SJCRH30 (cell line): ENCODE measurements at regions not wholly inside any gene's neighbourhood (a gene's known extent, or its start where the extent isn't known, plus 50 kb on each side); places are given as distances from the start of the nearest gene placed in this dataset.

Source experiments
- DNase-seq, 2 experiments: peaks; one replicate each; pipeline ENCODE4 v3.0.0-alpha.2; 2015 to 2020
- H3K27ac ChIP-seq: fragments of 250-450 bp; sonication (Bioruptor Pico); 2 replicates; pipeline ENCODE4 v1.5.1; 2020; ENCODE audit warnings: mild to moderate bottlenecking, moderate library complexity
- H3K27me3 ChIP-seq: fragments of 250-450 bp; sonication (Bioruptor Pico); 2 replicates; pipeline ENCODE4 v1.5.1; 2020; ENCODE audit warnings: mild to moderate bottlenecking, moderate library complexity
- H3K36me3 ChIP-seq: fragments of 250-450 bp; sonication (Bioruptor Pico); 2 replicates; pipeline ENCODE4 v1.5.1; 2020; ENCODE audit warnings: mild to moderate bottlenecking, moderate library complexity
- H3K4me1 ChIP-seq: fragments of 250-450 bp; sonication (Bioruptor Pico); 2 replicates; pipeline ENCODE4 v1.5.1; 2020; ENCODE audit warnings: mild to moderate bottlenecking, moderate library complexity
- H3K4me3 ChIP-seq: fragments of 250-450 bp; sonication (Bioruptor Pico); 2 replicates; pipeline ENCODE4 v1.5.1; 2020; ENCODE audit warnings: mild to moderate bottlenecking, moderate library complexity
- H3K9me3 ChIP-seq: fragments of 250-450 bp; sonication (Bioruptor Pico); replicated peaks from 2 replicates; pipeline ENCODE4 v1.5.1; 2020; ENCODE audit warnings: mild to moderate bottlenecking, moderate library complexity

GRCh38 chr2:187936228-187936627, 355.4 kb upstream of the GULP1 start:
- Histone ChIP-seq H3K27me3 (no peaks in the 10 kb centered on the region), H3K4me3 (no peak overlapping the region)
- no peak for DNase-seq

GRCh38 chr2:187939180-187939579, 352.5 kb upstream of the GULP1 start:
- no peak for DNase-seq
- Histone ChIP-seq H3K4me1 (no peaks in the 10 kb centered on the region), H3K27ac (no peak overlapping the region), H3K9me3 (no peaks in the 10 kb centered on the region), H3K4me3 (no peak overlapping the region), H3K27me3 (no peaks in the 10 kb centered on the region), H3K36me3 (no peaks in the 10 kb centered on the region)

More at GRCh38 chr2:187936228-187936627, 355.4 kb upstream of the GULP1 start:
- no peaks in the 10 kb centered on the region for H3K36me3 ChIP-seq
- no peaks in the 10 kb centered on the region for H3K9me3 ChIP-seq
- H3K27ac ChIP-seq = no peak overlapping the region
- no peaks in the 10 kb centered on the region for H3K4me1 ChIP-seq

- Histone ChIP-seq H3K4me3 (no peak overlapping the region), H3K4me1 (no peaks in the 10 kb centered on the region), H3K9me3 (no peaks in the 10 kb centered on the region), H3K36me3 (no peaks in the 10 kb centered on the region), H3K27me3 (no peaks in the 10 kb centered on the region), H3K27ac (no peak overlapping the region)
- DNase-seq = no peak
These were observed 348.8 kb upstream of the GULP1 start for GRCh38 chr2:187942876-187943275.

DNA sequence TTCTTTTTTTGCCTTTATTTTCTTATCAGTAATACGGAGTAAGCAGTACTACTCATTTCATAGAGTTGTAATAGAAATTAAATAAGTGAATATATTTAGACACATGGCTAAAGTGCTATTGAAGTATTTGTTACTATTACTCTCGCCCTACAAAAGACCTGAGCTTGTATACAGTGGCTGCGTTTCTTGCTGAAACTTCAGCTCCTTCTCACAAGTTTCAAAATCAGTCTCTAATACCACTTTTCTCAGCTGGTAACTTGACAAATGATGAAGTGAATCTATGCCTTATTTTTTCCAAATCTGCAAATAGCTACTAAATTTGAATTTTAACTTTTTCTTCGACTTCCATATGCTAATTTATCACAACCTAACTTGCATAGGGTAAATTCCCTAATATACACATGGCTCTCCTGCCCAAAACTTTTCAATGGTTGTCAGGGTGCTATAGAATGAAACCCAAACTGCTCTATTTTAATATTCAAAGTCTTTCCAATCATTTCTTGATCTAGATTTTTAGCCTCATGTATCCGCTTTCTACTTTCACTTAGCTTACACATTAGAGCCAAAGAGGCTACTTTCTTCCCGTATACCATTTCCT, 347.8 kb upstream of the GULP1 start:
- no peak for DNase-seq
- H3K4me3 ChIP-seq = no peak overlapping the region
- no peaks in the 10 kb centered on the region for H3K36me3 ChIP-seq
- H3K27me3 ChIP-seq = no peaks in the 10 kb centered on the region
- no peaks in the 10 kb centered on the region for H3K4me1 ChIP-seq
- no peak overlapping the region for H3K27ac ChIP-seq
- no peaks in the 10 kb centered on the region for H3K9me3 ChIP-seq

DNA sequence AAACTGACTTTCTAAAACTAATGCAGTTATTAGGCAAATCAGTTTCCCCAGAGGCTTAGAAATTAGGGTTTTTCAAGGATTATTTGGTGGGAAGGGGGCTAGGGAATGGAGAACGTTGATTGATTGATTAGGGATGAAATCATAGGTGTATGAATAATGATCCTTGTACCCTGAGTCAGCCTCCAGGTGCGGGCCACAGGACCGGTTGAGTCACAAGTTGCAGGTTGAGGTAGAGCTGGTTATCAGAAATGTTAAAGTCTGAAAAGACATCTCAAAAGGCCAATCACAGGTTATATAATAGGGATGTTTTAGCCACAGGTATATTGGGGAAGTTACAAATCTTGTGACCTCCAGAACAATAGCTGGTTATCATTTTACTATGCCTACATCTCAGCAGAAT, 341.8 kb upstream of the GULP1 start:
- no peak overlapping the region for H3K27ac ChIP-seq
- peaks cover 4% of the 10 kb centered on the region; the same call in 1 of the 2 replicates for H3K9me3 ChIP-seq
- H3K4me3 ChIP-seq = no peak overlapping the region
- no peaks in the 10 kb centered on the region for H3K4me1 ChIP-seq
- no peaks in the 10 kb centered on the region for H3K27me3 ChIP-seq
- DNase-seq = no peak
- H3K36me3 ChIP-seq = no peaks in the 10 kb centered on the region

DNA sequence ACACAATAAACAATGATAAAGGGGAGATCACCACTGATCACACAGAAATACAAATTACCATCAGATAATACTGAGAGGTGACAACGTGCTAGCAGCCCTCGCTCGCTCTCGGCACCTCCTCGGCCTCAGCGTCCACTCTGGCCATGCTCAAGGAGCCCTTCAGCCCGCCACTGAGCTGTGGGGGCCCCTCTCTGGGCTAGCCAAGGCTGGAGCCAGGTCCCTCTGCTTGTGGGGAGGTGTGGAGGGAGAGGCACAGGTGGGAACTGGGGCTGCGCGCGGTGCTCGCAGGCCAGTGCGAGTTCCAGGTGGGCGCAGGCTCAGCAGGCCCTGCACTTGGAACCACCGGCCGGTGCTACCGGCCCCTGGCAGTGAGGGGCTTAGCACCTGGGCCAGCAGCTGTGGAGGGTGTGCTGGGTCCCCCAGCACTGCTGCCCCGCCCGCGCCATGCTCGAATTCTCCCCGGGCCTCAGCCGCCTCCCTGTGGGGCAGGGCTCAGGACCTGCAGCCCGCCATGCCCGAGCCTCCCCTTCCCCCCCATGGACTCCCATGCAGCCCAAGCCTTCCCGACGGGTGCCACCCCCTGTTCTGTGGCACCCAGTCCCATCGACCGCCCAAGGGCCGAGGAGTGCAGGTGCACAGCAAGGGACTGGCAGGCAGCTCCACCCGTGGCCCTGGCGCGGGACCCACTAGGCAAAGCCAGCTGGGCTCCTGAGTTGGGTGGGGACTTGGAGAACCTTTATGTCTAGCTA, 340.0 kb upstream of the GULP1 start:
- H3K27ac ChIP-seq = no peak overlapping the region
- H3K4me3 ChIP-seq = no peak overlapping the region
- H3K27me3 ChIP-seq = no peaks in the 10 kb centered on the region
- no peaks in the 10 kb centered on the region for H3K36me3 ChIP-seq
- H3K4me1 ChIP-seq = no peaks in the 10 kb centered on the region
- H3K9me3 ChIP-seq = peaks cover 10% of the 10 kb centered on the region; the same call in 1 of the 2 replicates
- peak in 1 of 2 experiments; percentile 12 for DNase-seq

GRCh38 chr2:187956906-187957534, 334.7 kb upstream of the GULP1 start:
- Histone ChIP-seq H3K27me3 (no peaks in the 10 kb centered on the region), H3K4me1 (no peaks in the 10 kb centered on the region), H3K36me3 (no peaks in the 10 kb centered on the region), H3K27ac (no peak overlapping the region), H3K9me3 (0 out of 2 replicates have a peak, but pooled peaks cover 6% of the 10 kb centered on the region), H3K4me3 (no peak overlapping the region)
- no peak for DNase-seq

DNA sequence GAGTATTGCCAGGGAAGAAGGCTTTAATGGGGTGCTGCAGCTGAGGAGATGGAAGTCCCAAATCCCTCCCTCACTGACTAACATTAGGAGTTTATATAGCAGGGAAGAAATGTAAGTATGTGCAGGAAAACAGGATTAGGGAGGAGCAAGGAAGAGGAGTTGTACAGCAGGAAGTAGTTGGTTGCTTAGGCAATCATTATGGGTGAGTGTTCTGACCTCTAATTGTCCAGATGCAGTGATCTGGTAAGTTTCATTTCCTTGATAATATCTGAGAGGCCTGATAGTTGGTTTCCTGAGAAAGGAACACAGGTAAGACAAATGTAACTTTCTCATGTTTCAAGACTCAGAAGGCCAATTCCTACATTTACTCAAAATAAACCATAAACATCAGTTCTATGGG, 331.9 kb upstream of the GULP1 start:
- Histone ChIP-seq H3K4me3 (no peak overlapping the region), H3K9me3 (0 out of 2 replicates have a peak, but pooled peaks cover 6% of the 10 kb centered on the region), H3K4me1 (no peaks in the 10 kb centered on the region), H3K27ac (no peak overlapping the region), H3K36me3 (no peaks in the 10 kb centered on the region), H3K27me3 (no peaks in the 10 kb centered on the region)
- DNase-seq = no peak

DNA sequence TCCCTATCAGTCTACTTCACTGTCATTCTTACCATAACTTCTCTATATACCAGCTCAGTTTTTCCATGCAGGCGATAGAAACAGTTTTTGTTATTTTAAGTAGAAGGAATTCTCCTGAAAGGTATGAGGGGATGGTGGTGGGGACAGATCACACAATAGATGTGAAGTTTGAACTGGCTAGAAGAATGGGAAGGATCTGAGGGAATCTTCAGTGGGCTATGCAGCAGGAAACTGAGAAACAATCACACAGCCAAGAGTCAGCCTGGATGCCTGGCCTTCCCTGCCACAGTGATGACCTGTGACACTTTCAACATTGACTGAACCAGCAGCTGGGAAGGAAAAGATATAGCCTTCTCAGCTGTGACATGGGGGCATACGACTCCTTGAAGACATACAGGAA, 329.1 kb upstream of the GULP1 start:
- Histone ChIP-seq H3K27me3 (no peaks in the 10 kb centered on the region), H3K36me3 (no peaks in the 10 kb centered on the region), H3K9me3 (no peaks in the 10 kb centered on the region), H3K4me1 (no peaks in the 10 kb centered on the region), H3K27ac (no peak overlapping the region), H3K4me3 (no peak overlapping the region)
- no peak for DNase-seq

DNA sequence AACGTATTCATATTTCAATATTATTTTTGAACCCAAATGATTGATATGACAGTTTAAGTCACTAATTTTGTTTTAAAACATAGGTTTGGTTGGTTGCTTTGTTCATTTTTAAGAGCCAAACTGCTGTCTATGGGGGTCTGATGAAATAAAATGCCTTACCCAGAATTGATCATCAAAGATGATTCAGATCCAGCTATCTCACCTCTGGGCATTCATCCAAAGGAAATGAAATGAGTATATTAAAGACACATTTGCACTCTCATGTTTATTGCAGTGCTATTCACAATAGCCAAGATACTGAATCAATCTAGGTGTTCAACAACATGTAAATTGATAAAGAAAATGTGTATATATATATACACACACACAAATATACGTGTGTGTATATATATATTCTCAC, 326.9 kb upstream of the GULP1 start:
- DNase-seq = no peak
- H3K4me3 ChIP-seq = no peak overlapping the region

GRCh38 chr2:187966924-187967323, 324.8 kb upstream of the GULP1 start:
- Histone ChIP-seq H3K4me3 (no peak overlapping the region), H3K9me3 (no peaks in the 10 kb centered on the region), H3K4me1 (no peaks in the 10 kb centered on the region), H3K36me3 (no peaks in the 10 kb centered on the region), H3K27me3 (no peaks in the 10 kb centered on the region), H3K27ac (no peak overlapping the region)
- no peak for DNase-seq

More for the DNA sequence above, 326.9 kb upstream of the GULP1 start:
- Histone ChIP-seq H3K27ac (no peak overlapping the region), H3K9me3 (no peaks in the 10 kb centered on the region), H3K36me3 (no peaks in the 10 kb centered on the region), H3K27me3 (no peaks in the 10 kb centered on the region), H3K4me1 (no peaks in the 10 kb centered on the region)

- Histone ChIP-seq H3K4me1 (no peaks in the 10 kb centered on the region), H3K27ac (no peak overlapping the region), H3K36me3 (no peaks in the 10 kb centered on the region), H3K9me3 (no peaks in the 10 kb centered on the region), H3K27me3 (no peaks in the 10 kb centered on the region), H3K4me3 (no peak overlapping the region)
- DNase-seq = peak in 1 of 2 experiments; percentile 45
These were observed 319.8 kb upstream of the GULP1 start for GRCh38 chr2:187971893-187972292.

DNA sequence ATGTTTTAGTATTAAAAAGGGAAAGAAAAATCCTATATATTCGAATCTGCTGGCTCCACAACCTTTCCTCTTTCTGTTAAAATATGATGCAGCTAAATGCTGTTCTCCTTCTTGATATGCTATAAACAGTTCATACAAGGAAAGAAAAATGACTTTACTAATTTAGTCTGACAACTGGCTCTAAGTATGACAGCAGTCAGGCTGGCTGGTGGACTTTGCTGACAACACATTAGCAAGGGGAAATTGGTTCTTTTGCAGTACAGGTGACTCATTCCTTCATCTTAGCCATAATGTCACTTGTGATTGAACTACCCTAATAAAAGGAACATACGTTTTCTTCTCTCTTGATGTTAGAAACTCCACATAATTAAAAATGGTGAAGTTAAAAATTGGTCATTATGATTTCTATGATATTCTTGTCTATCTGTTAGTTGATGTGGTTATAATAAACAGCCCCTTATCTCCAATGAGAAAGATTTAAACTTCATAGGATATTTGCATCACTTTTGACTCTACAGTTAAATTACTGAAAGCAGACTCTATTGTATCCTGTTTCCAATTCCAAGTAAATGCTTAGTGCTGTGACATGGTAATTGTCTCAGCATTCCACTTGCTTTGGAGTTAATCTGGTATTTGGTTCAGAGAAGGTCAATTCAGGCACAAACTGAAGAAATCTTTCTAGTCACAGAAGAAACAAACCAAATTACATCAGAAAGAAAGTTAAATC, 315.3 kb upstream of the GULP1 start:
- no peak overlapping the region for H3K4me3 ChIP-seq
- DNase-seq = no peak

DNA sequence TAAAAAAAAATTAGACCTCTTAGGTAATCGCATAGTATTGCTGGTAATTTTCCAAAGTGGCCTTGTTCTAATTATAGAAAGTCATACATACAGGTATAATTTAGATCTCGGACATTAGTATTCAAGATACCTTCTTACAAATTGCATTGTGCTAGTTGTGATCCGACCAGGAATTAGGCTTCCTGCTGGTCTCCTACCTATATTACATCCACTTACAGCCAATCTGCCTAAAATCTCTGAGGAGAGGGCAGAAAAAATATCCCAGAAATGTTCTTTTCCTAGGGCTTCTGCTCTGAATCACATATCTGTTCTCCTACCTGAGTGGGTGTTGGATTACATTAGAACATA, 314.7 kb upstream of the GULP1 start:
- H3K27ac ChIP-seq = no peak overlapping the region
- no peaks in the 10 kb centered on the region for H3K36me3 ChIP-seq
- H3K4me1 ChIP-seq = peaks cover 1% of the 10 kb centered on the region; the same call in 1 of the 2 replicates
- H3K4me3 ChIP-seq = no peak overlapping the region
- no peaks in the 10 kb centered on the region for H3K9me3 ChIP-seq
- H3K27me3 ChIP-seq = no peaks in the 10 kb centered on the region
- DNase-seq = no peak

More for the DNA sequence above, 315.3 kb upstream of the GULP1 start:
- Histone ChIP-seq H3K27me3 (no peaks in the 10 kb centered on the region), H3K4me1 (no peaks in the 10 kb centered on the region), H3K36me3 (no peaks in the 10 kb centered on the region), H3K9me3 (no peaks in the 10 kb centered on the region), H3K27ac (no peak overlapping the region)

DNA sequence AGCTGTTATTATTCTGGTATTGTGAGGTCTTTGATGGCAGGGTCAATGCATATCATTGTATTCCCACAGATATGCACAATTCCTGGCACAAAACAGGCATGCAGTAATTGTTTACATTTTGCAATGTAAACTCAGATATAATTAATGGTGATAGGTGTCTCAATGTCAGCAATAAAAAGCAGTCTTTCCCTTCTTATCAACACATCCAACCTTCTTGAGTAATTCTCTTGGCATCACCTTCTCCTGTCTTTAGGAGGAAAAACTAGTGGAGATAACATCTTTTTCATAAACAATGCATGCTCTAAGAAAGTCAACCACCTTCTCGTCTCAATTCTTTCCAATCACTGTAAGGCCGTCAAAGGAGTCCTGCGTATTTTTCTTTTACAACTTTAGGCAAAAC, 313.3 kb upstream of the GULP1 start:
- no peaks in the 10 kb centered on the region for H3K36me3 ChIP-seq
- H3K27me3 ChIP-seq = no peaks in the 10 kb centered on the region
- no peaks in the 10 kb centered on the region for H3K9me3 ChIP-seq
- H3K27ac ChIP-seq = no peak overlapping the region
- H3K4me3 ChIP-seq = no peak overlapping the region
- DNase-seq = no peak
- peaks cover 14% of the 10 kb centered on the region for H3K4me1 ChIP-seq
